ENCODE measurements at regions not wholly inside any gene's neighbourhood (a gene's known extent, or its start where the extent isn't known, plus 50 kb on each side); places are given as distances from the start of the nearest gene placed in this dataset.

DNA sequence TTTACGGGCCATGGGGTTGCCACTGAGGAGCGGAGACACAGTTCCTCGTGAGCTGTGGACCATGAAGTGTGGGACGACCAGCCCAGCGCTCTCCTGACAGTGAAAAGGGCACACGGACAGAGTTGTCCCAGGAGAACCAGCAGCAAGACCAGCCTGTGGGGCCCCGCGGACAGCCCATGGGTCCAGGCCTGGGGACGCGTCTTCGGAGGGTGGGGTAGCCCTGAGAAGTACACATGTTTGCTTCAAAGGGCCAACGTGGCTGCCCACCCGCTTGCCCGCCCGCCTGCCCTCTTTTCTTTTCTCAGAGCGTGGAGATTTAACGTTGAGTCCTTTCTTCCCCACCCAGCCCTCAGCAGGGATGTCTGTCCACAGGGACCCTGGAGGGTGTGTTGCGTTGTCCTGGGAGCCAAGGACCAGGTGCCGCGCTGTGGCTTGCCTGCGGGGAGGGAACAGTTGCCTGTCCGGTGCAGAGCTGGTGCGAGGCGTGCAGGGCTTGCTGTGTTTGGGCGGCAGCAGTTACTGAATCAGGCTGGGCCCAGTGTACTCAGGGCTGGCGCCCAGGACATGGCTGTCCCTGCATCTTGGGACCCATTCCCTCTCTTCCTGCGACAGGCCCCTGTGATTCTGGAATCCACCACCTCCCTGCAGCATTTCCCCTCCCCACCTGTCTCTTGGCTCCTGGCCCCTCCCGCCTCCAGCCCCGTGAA lies 120.1 kb upstream of the HDAC4 start:
- DNase-seq: no peak

DNA sequence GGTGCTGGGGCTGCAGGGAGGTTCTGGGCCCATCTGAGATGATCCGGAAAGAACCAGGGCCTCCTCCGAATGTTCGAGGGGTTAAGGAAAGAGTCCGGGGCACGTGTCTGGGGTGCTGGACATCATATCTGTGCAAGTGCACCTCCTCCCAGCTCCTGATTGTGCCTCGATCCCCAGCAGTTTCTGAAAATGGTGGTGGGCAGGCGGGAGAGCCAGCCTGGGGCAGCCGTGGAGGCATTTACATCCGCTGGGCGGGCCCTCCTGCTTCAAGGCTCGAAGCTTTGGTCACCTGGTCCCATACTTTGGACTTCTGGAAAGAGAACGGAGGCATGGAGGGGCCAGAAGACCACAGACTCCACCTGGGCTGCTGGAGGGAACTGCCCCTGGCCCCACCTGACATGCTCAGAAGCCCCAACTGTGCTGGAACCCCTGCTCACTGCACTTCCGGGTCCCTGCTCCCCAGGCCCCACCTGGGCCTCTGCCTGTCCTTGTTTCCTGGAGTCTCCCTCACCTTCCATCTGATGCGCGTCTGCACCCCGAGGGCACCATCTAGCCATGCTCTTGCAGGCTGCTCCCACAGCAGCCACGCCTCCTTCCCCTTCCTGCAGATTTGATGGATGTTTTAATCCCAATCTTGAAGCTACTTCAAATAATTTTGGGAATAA lies 119.2 kb upstream of the HDAC4 start:
- no peak for DNase-seq

DNA sequence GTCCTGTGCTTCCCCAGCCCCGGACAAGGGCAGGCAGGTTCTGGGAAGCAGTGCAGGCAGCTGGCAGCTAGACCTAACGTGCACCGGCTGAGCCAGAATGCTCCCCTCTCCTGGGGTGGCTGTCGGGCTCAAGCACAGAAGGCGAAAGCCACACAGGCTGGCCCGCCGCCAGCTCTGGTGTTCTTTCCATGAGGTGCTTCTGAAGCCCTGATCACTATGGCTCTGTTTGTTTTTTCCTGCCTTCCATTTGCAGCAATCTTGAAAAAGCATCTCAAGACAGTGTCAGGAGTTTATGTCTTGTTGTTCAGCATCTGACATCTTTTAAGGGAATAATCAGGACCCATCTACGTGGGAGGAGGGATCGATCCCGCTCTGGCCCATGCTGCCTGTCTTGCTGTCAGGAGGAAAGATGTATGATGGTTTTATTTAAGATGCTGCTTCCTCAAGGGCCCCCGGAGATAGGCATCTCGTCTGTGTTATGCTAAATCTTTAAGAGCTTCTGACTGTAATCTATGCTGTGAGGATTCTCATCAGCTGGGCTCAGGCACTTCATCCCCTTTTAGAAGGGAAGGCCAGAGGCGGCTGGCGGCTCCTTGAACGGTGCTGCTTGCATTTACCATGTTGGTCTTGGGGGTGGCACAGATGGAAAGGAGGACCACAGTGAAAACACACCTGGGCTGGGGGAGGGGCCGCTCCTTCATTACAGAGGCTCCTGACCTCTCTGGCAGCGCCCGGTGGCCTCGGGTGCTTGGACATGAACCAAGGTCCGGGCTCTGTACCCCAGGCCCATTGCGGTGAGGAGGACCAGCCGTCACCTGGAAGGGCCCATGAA lies 118.5 kb upstream of the HDAC4 start:
- no peak for DNase-seq

DNA sequence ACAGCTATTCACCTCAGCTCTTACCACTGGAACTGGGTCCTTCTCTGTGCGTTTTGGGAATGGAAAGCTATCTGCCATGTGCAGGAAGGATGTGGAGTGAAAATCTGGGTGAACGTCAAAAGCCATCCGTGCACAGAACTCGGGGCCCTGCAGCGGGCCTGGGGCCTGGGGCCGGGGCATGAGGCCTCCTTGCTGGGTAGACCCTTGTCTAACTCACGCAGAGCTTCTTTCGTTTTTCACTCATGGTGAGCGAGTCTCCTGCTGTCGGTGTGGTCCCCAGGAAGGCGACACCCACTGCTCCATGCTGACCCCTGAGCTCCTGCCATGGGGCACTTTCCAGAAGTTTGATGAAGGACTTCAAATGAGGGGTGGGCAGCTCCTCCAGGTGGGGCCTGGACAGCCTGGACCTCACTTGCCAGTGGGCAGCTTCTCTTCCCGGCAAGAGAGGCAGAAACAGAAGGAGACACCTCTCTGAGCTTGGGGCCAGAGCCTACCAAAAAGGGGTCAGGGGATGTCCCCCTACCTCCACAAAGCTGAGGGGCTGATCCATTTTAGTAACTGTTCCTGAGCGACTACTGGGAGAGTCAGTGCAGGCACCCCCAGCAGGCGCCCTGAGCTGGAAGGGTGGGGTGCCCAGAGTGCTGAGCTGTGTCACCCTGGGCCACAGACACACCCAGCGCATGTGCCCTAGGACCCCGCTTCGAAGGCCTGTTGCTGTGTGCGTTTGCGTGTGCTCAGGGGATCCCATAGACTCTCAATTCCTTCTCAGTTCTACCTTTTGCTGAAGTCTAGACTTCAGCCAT lies 117.7 kb upstream of the HDAC4 start:
- no peak for DNase-seq

DNA sequence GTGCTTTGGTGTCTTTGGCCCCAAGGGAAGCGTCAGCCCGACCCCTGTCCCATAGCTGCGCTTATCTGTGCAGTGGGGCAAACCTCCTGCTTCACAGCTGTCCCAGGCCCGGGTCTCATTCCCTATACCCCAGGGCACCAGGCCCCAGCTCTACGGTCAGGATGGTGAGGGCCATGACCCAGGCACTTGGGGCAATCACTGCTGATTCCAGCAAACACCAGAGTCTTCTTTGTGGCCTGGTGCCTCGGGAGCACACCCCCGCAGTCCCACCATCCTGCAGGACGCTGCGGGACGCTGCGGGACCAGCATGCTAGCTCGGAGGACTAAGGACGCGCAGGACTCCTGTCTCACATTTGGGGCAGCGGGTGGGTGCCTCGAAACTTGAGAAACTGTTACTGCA lies 116.9 kb upstream of the HDAC4 start:
- DNase-seq: no peak

DNA sequence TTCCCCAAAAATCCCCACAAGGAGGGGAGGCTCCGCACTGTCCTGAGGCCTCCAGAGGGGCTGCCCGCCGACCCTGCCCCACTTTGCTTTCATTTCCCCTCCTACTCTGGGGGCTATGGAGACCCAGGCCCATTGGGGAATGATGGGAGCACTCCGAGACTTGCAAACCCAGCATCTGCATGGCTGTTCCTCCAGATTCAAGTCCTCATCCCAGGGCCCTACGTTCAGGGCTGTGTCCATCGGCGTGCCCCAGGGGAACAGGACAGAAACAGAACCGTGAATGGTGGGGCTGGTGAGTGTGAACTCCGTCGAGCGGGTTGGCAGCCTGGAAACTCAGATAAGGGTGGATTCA lies 116.1 kb upstream of the HDAC4 start:
- DNase-seq: no peak

DNA sequence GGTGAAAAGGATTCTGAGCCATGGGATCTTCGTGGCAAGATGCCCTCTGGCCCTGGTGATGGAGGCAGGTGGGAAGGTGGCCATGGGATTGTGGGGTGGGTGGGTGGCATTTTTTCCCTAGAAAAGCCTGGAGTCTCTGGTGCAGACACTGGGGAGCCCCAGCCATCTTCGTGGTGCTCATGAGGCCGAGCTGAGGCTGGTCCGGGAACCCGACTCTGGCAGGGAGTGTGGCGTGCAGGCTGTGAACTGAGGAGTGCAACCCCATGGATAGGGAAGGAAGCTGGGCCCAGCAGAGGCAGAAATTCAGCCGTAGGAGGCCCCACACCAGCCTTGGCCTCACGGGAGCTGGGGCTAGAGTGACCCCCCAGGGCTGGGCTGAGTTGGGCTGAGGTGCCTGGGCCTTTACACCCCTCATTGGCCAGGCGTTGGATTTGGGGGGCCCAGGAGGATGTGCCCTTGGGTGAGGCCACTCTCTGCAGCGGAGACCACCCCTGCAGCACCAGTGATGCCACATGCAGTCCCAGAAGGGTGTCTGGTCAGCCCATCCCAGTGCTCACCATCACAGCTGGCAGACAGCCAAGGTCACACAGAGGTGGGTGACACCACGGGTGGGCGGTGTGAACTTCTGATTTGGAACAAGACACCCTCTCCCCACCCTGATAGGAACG lies 115.6 kb upstream of the HDAC4 start:
- no peak for DNase-seq

DNA sequence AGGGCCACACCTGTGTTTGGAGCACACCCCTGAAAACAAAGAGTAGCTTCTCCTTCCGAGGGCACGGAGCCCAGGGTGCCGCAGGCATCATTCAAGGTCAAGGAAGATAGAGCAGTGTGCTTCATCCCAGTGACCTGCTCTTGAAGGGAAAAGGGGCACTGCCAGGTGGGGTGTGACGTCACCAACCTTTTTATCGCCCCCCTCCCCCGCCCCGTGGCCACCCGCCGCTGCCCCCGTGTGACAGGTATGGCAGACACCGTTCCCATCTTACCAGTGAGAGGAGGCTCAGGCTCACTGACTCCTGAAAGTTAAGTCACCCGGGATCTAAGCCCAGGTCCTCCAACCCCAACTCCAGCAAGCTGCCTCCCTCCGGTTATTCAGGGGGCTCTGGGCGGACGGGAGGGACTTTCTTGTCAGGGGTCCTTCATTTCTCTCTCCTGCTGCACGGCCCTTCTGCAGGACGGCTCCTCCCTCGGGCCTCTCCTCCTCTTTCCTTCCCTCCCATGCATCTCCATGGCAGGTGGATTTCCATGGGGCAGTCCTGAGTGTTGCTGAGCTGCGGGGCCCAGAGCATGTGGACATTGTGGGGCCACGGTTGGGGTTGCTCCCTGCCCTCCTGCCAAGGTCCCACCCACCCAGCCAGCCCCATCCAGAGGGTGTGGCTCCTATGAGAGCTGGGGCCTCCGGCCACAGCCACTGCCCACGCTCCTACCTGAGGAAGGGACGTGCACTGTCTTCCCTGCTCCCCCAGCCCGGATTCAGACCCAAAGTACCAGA lies 114.1 kb upstream of the HDAC4 start:
- DNase-seq: no peak

DNA sequence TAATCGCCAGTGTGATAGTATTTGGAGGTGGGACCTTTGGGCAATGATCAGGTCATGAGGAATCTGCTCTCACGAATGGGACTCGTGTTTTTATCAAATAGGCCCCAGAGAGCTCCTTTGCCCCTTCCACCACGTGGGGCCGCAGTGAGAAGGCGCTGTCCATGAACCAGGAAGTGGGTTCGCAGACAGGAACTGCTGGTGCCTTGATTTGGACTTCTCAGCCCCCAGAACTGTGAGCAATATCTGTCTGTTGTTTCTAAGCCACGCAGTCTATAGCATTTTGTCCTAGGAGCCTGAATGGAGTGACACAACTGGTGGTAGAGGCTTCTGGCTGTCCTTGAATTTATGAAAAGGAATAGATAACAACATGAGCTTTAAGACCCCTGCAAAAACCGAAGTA lies 111.2 kb upstream of the HDAC4 start:
- DNase-seq: no peak

DNA sequence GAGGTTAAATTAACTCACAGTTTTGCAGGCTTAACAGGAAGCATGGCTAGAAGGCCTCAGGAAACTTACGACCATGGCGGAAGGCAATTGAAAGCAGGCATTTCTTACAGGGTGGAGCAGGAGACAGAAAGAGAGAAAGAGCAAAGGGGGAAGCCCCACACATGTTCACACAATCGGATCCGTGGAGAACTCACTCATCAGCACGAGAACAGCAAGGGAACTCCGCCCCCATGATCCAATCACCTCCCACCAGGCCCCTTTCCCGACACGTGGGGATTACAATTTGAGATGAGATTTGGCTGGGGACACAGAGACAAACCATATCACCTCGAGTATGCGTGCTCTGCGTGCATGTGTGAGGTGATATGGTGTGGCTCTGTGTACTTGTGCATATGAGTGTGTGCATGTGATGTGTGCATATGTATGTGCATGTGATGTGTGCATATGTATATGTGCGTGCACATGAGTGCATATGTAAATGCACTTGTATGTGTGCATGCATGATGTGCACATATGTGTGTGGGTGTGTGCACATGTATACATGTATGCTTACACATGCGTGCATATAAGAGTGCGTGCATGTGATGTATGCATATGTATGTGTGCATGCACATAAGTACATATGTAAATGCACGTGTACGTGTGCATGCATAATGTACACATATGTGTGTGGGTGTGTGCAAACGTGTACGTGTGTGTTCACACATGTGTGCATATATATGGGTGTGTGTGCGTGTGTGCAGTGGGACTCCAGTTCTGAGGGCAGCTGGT lies 108.7 kb upstream of the HDAC4 start:
- DNase-seq: no peak

DNA sequence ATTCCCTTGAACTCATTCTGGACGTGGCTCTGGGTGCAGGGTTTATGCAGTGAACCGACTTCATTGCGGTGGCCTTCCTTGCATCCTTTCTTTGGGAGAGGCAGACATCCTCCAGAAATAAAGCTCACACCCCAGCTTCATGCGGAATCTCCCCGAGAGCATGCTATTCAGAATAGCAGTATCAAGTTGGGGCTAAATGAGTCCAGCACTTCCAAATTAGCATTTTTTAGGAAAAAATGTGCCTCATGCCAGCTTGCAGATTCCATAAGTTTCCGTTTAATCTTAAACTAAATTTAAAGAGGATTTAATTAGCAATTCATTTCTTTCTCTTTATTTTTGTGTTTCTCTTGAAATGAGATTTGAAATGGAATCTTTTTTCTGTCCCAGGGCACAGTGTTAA lies 107.4 kb upstream of the HDAC4 start:
- no peak for DNase-seq

DNA sequence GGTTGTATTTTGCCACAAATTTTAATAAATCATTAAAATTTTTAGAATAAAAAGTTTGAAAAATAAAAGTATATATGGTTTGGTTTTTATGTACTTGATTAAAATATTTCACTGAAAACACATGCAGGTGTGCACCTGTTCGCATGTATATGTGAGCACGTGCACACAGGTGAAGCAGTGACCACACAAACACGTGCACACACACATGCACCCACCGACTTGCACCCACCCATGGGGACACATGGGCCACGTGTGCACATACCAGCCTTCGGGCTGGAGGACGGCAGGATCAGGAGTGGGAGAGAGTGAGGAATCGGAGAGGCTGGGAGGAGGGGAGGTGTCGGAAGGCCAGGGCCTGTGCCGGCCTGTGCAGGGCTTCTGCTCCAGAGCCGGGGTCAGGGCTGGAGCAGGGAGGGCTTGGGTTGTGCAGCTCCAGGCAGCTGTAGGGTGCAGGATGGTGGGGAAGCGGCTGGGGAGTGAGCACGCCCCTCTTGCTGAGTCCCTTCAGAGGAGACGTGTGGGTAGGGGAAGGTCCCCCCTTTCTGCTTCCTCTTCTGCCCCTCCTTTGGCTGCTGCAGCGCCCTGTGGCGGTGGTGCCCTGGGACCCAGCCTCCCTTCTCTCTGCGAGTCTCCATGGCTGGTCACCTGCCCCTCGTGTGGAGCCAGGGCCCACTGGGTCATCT lies 106.9 kb upstream of the HDAC4 start:
- DNase-seq: no peak

DNA sequence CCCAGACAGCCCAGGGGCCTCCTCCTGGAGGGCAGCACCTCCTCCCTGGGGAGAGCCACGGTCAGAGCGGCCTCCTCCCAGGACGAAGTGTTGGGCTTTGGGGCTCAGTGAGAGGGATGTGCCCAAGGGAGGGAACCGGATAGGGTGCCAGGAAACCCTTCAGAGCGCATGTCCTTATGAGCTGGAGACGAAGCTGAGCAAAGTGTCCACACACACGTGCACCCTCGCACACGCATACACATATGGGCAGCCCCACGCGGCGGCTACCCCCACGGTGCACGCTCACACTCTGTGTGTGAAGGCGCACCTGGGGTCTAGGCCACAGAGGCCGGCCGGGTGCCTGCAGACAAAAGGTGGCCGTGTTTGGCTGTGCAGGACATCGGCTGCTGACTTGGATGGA lies 106.1 kb upstream of the HDAC4 start:
- DNase-seq: no peak

DNA sequence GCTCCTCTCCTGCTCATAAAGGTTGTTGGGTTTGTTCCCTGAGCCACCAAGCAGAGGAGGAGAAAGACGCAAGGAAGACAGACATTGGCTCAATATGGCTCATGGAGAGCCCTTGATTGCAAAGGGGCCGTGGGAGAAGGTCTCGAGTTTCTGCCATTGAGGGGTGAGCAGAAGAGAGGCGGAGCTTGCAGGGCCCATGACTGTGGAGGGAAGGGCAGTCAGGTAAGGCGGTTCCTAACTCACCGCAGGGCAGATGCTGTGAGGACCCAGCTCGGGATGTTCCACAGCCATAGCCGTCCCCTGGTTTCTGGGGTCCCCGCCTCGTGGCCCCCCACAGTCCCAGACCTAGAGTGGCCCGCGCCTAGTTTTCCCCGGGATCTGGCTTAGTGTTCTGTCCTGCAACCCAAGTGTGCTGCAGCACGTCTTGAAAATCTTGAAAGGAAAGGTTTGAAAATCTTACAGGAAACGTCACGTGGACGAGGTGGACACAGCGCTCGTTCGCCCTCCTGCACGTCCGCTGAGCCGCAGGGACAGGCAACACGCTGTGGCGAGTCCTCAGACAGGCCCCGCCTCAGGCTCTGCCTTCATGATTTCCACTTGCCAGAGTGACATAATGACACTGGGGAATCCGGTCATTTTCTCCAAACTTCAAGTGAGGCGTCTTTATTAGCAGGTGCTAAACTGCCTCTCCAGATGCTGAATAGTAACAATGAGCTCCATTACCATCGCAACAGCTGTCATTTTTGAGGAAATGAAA lies 105.5 kb upstream of the HDAC4 start:
- DNase-seq: no peak

DNA sequence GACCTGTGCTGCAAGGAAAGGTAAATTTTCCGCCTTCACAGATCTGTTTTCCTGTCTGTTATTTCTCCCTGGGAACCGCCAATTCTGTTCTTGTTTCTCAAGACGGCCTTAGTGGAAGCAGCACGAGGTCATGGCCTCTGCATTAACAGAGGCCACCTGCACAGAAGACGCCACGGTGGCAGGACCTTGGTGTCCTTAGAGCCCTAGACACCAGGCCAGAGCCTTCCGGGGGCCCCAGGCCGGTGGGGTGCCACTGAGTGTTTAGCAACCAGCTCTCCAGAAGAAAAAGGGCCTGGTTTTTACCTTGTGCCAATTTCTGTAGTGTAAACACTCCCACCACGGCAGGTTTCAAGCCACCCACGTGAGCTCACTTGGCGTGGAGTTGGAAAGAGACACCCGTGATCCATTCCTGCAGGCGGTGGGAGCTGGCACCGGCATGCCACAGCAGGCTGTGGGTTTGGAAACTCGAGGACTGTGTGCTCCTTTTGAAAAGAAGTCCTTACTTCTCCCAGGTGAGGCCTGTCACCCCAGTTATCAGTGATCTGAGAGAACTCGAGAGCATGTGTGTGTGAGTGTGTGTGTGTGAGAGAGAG lies 103.9 kb upstream of the HDAC4 start:
- no peak for DNase-seq

DNA sequence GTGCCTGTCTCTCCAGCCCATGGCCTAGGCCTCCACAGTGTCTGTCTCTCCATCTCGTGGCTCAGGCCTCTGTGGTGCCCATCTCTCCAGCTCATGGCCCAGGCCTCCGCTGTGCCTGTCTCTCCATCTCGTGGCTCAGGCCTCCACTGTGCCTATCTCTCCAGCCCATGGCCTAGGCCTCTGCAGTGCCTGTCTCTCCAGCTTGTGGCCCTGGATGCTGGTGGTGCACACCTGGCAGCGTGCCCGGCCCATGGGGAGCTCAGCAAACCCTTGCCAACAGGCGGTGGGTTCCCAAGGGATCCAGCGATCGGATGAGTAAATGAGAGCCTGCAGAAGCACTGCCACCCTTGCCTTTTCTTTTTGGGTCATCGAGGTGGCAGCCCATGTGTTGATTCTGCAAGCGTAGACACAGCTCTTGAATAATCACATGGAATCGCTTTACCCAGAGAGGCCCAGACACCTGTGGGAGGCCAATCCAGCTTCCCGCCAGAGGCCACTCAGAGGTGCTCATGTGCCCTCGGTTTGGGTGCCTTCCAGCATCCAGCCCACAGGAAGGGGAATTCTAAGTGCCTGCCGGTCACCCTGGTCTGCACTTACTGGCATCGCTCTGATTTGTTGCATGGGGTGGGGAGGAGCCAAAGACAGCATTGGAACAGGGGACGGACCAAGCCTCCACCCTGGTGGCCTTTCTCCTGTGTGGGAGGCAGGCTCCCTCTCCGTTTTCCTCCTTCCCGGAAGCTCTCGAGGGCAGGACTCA lies 101.8 kb upstream of the HDAC4 start:
- no peak for DNase-seq

DNA sequence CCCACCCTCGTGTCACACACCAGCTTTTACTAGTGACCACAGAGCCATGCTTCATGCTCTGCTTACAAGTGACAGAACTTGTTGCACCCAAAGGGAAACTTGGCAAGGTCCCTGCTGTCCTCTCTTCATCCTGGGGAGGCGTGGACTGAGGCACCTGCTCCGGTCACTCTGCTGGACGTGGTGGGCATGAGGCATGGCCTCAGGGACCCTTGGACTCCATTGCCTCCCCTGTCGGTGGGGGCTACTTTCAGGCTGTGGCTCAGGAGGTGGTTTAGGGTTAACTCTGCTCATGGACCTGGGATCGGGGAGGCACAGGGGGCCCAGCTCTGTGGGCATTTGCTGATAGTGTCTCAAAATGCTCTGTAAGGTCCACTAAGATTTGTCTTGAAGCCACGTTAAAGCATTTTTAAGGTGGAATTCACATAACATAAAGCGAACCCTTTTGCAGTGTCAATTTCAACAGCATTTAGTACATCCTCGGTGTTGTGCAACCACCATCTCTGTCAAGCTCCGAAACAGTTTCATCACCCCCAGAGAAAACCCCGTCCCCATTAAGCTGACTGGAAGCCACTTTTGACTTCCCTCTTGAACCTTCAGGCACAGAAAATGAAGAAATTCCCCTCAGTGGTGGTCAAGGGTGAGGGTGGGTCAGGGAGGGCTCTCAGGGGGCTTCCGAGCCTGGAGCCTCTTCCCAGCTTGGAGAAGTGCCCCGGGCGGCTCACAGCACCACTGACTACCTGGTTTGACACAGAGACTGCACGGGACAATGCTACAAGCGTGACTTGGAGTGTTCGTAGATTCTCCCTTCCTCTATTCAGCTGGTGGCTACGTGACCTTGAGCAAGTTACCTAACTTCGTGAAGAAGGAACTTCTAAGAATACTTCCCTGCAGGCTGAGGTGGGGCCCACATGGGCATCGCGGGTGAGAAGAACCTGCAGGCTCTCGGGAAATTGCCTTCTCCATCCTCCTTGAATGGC lies 100.0 kb upstream of the HDAC4 start:
- no peak for DNase-seq

Measured in activated CD4-positive, alpha-beta T cell treated with anti-CD3 and anti-CD28 coated beads, Interleukin-2, amount 50 U/mL, for 16 hours (primary cell).